Kidney (tissue), 13 donors: ENCODE measurements at regions not wholly inside any gene's neighbourhood (a gene's known extent, or its start where the extent isn't known, plus 50 kb on each side); places are given as distances from the start of the nearest gene placed in this dataset.

Source experiments
- DNase-seq, 5 donors: peaks; one replicate each; pipeline ENCODE4 v3.0.0-alpha.2; 2013 to 2020
- FAIRE-seq: peaks from 2 replicates; lab custom pipeline; 2012; peaks lifted over from hg19 to GRCh38; lab: Jason Lieb, UNC
- H3K27ac ChIP-seq, 2 donors: one replicate each; pipeline ENCODE4 v1.7.0; 2013; ENCODE audit warnings: low read depth in 2 of 2, low read length in 2 of 2, inconsistent platforms in 1 of 2
- H3K27me3 ChIP-seq: one replicate; pipeline ENCODE4 v1.7.1; 2013; ENCODE audit warnings: low read length, inconsistent platforms; ENCODE audit not compliant: control insufficient read depth, insufficient read depth
- H3K36me3 ChIP-seq, 3 donors: one replicate each; pipeline versions ENCODE4 v1.7.0 to v1.7.1; 2013; ENCODE audit warnings: low read length in 3 of 3, control low read depth in 1 of 3, inconsistent platforms in 1 of 3; ENCODE audit not compliant: insufficient read depth in 3 of 3, control insufficient read depth in 2 of 3
- H3K4me1 ChIP-seq, 3 donors: one replicate each; pipeline versions ENCODE4 v1.7.0 to v1.7.1; 2013; ENCODE audit warnings: low read length in 3 of 3, inconsistent platforms in 1 of 3, low read depth in 1 of 3; ENCODE audit not compliant: control insufficient read depth in 2 of 3, insufficient read depth in 2 of 3
- H3K4me3 ChIP-seq, 3 donors: one replicate each; pipeline versions ENCODE4 v1.7.0 to v1.8.1; 2013; ENCODE audit warnings: low read length in 3 of 3, control low read depth in 1 of 3, inconsistent platforms in 1 of 3
- H3K9ac ChIP-seq, 3 donors: one replicate each; pipeline versions ENCODE4 v1.7.0 to v1.7.1; 2013; ENCODE audit warnings: low read length in 3 of 3, control low read depth in 1 of 3, inconsistent platforms in 1 of 3
- H3K9me3 ChIP-seq, 3 donors: one replicate each; pipeline versions ENCODE4 v1.7.0 to v1.7.1; 2013; ENCODE audit warnings: low read length in 3 of 3, control low read depth in 1 of 3, inconsistent platforms in 1 of 3; ENCODE audit not compliant: control insufficient read depth in 2 of 3, insufficient read depth in 1 of 3
- intact Hi-C: fragments of 100-400 bp; cut with DNase I; formaldehyde crosslinking; loops from one replicate; pipeline ENCODE4 v1.11.1; 2022
- TF ChIP-seq, protein P1 (sequence below): IDR thresholded peaks from 3 replicates; pipeline ENCODE4 v1.5.1; 2012; ENCODE audit warnings: mild to moderate bottlenecking, moderate library complexity, borderline replicate concordance; ENCODE audit not compliant: insufficient read depth; ENCODE audit errors: extremely low read depth
- donor health status: control.
- donor health status: control.
- donor health status: control.
- donor health status: control.
- donor health status: control.
- donor health status: DM: yes; HTN: yes; CAD: no.
- donor health status: Normal renal cell carcinoma (clear cell type).

GRCh38 chr13:63291701-63292100, 1876.1 kb upstream of the PCDH20 start:
- no peak for DNase-seq
- Histone ChIP-seq H3K27me3 (no peaks in the 10 kb centered on the region), H3K27ac (no peak overlapping the region), H3K36me3 (no peaks in the 10 kb centered on the region), H3K9me3 (no peaks in the 10 kb centered on the region), H3K4me1 (no peaks in the 10 kb centered on the region), H3K9ac (no peak overlapping the region), H3K4me3 (no peak overlapping the region)
- intact Hi-C loops, result no loop called here
- TF ChIP-seq, protein P1, sequence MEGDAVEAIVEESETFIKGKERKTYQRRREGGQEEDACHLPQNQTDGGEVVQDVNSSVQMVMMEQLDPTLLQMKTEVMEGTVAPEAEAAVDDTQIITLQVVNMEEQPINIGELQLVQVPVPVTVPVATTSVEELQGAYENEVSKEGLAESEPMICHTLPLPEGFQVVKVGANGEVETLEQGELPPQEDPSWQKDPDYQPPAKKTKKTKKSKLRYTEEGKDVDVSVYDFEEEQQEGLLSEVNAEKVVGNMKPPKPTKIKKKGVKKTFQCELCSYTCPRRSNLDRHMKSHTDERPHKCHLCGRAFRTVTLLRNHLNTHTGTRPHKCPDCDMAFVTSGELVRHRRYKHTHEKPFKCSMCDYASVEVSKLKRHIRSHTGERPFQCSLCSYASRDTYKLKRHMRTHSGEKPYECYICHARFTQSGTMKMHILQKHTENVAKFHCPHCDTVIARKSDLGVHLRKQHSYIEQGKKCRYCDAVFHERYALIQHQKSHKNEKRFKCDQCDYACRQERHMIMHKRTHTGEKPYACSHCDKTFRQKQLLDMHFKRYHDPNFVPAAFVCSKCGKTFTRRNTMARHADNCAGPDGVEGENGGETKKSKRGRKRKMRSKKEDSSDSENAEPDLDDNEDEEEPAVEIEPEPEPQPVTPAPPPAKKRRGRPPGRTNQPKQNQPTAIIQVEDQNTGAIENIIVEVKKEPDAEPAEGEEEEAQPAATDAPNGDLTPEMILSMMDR, result no peak
- no peak for FAIRE-seq

DNA sequence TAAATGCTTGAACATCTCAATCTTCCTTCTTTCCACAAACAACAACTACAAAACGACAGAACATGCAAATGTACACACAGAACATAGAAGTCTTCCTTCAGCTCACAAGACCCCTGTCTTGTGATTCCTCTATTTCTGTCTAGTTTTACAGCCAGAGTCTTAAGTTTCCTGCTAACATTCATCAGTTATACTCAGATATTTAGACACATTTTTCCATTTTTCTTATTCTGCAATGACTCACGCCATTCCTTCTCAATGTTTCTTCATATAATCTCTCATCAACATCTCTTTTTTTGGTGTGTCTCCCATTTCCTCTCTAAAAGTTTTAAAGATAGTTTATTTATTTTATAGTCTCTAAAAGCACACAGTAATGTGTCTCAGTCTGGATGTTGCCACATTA, 1872.9 kb upstream of the PCDH20 start:
- H3K27ac ChIP-seq, result no peak overlapping the region
- no peaks in the 10 kb centered on the region for H3K27me3 ChIP-seq
- no peaks in the 10 kb centered on the region for H3K4me1 ChIP-seq
- no peak overlapping the region for H3K9ac ChIP-seq
- no peak overlapping the region for H3K4me3 ChIP-seq
- TF ChIP-seq, protein P1, result no peak
- DNase-seq (no peak), FAIRE-seq (no peak)
- intact Hi-C loops, result no loop called here
- H3K36me3 ChIP-seq, result no peaks in the 10 kb centered on the region
- no peaks in the 10 kb centered on the region for H3K9me3 ChIP-seq

DNA sequence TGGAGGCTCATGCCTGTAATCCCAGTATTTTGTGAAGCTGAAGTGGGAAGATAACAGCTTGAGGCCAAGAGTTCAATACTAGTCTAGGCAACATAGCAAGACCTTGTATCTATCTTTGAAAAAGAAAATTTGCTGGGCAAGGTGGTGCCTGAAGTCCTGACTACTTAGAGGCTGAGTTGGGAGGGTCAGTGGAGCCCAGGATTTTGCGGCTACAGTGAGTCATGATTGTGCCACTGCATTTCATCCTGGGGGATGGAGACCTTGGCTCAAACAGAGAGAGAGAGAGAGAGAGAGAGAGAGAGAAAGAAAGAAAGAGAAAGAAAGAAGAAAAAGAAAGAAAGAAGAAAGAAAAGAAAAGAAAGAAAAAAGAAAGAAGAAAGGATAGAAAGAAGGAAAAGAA, 1872.3 kb upstream of the PCDH20 start:
- Histone ChIP-seq H3K27me3 (no peaks in the 10 kb centered on the region), H3K9me3 (no peaks in the 10 kb centered on the region), H3K9ac (no peak overlapping the region), H3K27ac (no peak overlapping the region), H3K4me1 (no peaks in the 10 kb centered on the region), H3K4me3 (no peak overlapping the region), H3K36me3 (no peaks in the 10 kb centered on the region)
- intact Hi-C loops, result no loop called here
- TF ChIP-seq, protein P1, result no peak
- DNase-seq, result no peak
- FAIRE-seq, result no peak

DNA sequence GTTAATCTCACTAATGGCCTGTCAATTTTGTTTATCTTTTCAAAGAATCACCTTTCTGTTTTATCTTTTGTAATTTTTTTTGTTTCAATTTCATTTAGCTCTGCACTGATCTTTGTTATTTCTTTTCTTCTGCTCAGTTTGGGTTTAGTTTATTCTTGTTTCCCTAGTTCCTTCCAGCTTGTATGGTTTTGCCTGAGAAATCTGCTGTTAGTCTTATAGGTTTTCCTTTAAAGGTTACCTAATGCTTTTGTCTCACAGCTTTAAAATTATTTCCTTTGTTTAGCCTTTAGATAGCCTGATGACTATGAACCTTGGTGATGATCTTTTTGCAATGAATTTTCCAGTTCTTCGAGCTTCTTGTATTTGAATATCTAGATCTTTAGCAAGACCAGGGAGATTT, 1869.8 kb upstream of the PCDH20 start:
- intact Hi-C loops, result no loop called here
- Histone ChIP-seq H3K36me3 (no peaks in the 10 kb centered on the region), H3K4me3 (no peak overlapping the region), H3K27me3 (no peaks in the 10 kb centered on the region), H3K9me3 (no peaks in the 10 kb centered on the region), H3K4me1 (no peaks in the 10 kb centered on the region), H3K9ac (no peak overlapping the region), H3K27ac (no peak overlapping the region)
- FAIRE-seq (no peak), DNase-seq (no peak)
- TF ChIP-seq, protein P1, result no peak
